GM19397 (cell line): ENCODE measurements at regions not wholly inside any gene's neighbourhood (a gene's known extent, or its start where the extent isn't known, plus 50 kb on each side); places are given as distances from the start of the nearest gene placed in this dataset.
"Not testable (repeated sequence)": the region's sequence is repeated elsewhere in the genome, so short reads cannot be mapped to it uniquely, and the experiment has no call there.

Experiments
- ATAC-seq: cut with Tn5 transposase; IDR thresholded peaks from one replicate; pipeline ENCODE4 v1.9.1; 2021; ENCODE audit warnings: mild to moderate bottlenecking, moderate library complexity; ENCODE audit not compliant: unreplicated experiment

GRCh38 chr5:45893309-45893708 is 197.1 kb upstream of the HCN1 start:
- ATAC-seq: no peak

- not testable (repeated sequence) for ATAC-seq
Observed at GRCh38 chr5:45890441-45891080, 194.4 kb upstream of the HCN1 start.

- no peak for ATAC-seq
Observed at GRCh38 chr5:45862763-45863162, 166.6 kb upstream of the HCN1 start.

- no peak for ATAC-seq
Observed at GRCh38 chr5:45847877-45848276, 151.7 kb upstream of the HCN1 start.

- no peak for ATAC-seq
Observed at GRCh38 chr5:45826055-45826454, 129.9 kb upstream of the HCN1 start.

- no peak for ATAC-seq
Observed at GRCh38 chr5:45800331-45800730, 104.2 kb upstream of the HCN1 start.

- ATAC-seq: no peak
Observed at GRCh38 chr5:45799388-45799787, 103.2 kb upstream of the HCN1 start.

GRCh38 chr5:45796959-45797553 is 100.9 kb upstream of the HCN1 start:
- ATAC-seq: no peak

- no peak for ATAC-seq
Observed at GRCh38 chr5:45795458-45795857, 99.3 kb upstream of the HCN1 start.

- peak; percentile 84 for ATAC-seq
Observed at GRCh38 chr5:45793638-45794532, 97.7 kb upstream of the HCN1 start.

GRCh38 chr5:45779874-45780671 is 83.9 kb upstream of the HCN1 start:
- no peak for ATAC-seq

GRCh38 chr5:45774528-45774927 is 78.3 kb upstream of the HCN1 start:
- ATAC-seq: no peak

- ATAC-seq: no peak
Observed at GRCh38 chr5:45772402-45772801, 76.2 kb upstream of the HCN1 start.

GRCh38 chr5:45765561-45765960 is 69.4 kb upstream of the HCN1 start:
- no peak for ATAC-seq

GRCh38 chr5:45750574-45750973 is 54.4 kb upstream of the HCN1 start:
- ATAC-seq: no peak

GRCh38 chr5:45748511-45748910 is 52.3 kb upstream of the HCN1 start:
- not testable (repeated sequence) for ATAC-seq
